ENCODE measurements at regions not wholly inside any gene's neighbourhood (a gene's known extent, or its start where the extent isn't known, plus 50 kb on each side); places are given as distances from the start of the nearest gene placed in this dataset.
"Not testable (repeated sequence)": the region's sequence is repeated elsewhere in the genome, so short reads cannot be mapped to it uniquely, and the experiment has no call there.

GRCh38 chr18:57953883-57954282 is 90.1 kb upstream of the NEDD4L start:
- DNase-seq (ENCODE audit: low spot score) = no peak

- no peak for DNase-seq (ENCODE audit: low spot score)
Measured at GRCh38 chr18:57951999-57952774, 91.8 kb upstream of the NEDD4L start.

DNA sequence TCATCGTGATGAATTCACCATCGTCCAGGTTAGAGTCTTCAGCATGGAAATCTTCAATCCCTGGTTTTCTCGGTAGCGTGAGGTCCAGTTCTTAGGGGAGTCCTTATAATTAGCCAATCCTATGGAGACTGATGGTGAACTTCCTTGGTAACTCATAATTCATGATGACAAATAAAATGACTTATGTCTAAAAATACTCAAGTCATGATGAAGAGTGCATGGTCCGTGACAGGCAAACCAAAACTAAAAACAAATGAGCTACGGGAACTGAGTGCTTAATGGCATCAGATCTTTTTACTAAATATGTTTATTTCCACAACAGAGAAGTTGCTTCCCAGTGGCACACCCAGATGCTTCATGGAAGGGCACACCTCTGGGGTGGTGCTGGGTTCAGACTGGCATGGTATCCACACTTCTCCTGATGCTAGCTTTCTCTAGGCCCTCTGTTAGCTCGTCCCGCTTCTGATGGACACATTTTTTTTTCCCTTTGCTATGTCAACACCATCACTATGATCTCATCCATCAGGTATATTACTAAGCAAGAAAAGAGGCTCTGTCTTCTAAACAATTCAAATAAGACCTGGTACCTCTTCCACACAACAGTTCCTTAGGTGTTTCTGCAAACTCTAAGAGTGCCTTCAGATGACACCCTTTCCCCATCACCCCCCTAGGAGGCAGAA is 92.8 kb upstream of the NEDD4L start:
- DNase-seq (ENCODE audit: low spot score) = no peak

GRCh38 chr18:57950542-57950941 is 93.5 kb upstream of the NEDD4L start:
- DNase-seq (ENCODE audit: low spot score) = no peak

- not testable (repeated sequence) for DNase-seq (ENCODE audit: low spot score)
Measured at GRCh38 chr18:57949335-57949734, 94.7 kb upstream of the NEDD4L start.

GRCh38 chr18:57947117-57947516 is 96.9 kb upstream of the NEDD4L start:
- DNase-seq (ENCODE audit: low spot score) = no peak

DNA sequence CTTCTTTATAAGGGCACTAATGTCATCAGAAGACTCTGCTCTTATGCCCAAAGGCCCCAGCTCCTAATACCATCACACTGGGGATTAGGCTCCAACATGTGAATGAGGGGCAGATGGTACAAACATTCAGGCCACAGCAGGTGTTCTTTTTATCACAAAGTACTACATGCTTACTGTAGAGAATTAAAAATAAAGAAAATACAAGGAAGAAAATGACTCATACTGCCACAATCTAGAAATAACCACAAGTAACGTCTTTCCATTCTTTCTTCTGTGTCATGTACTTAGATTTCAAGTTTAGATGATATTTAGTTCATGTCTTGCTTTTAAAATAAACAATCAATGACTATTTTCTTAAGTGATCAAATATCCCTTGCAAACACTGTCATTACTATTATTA is 100.3 kb upstream of the NEDD4L start:
- no peak for DNase-seq (ENCODE audit: low spot score)

GRCh38 chr18:57942493-57942892 is 101.5 kb upstream of the NEDD4L start:
- DNase-seq (ENCODE audit: low spot score) = no peak

- no peak for DNase-seq (ENCODE audit: low spot score)
Measured at GRCh38 chr18:57941841-57942489, 102.1 kb upstream of the NEDD4L start.

- no peak for DNase-seq (ENCODE audit: low spot score)
Measured at GRCh38 chr18:57940166-57940660, 103.8 kb upstream of the NEDD4L start.

DNA sequence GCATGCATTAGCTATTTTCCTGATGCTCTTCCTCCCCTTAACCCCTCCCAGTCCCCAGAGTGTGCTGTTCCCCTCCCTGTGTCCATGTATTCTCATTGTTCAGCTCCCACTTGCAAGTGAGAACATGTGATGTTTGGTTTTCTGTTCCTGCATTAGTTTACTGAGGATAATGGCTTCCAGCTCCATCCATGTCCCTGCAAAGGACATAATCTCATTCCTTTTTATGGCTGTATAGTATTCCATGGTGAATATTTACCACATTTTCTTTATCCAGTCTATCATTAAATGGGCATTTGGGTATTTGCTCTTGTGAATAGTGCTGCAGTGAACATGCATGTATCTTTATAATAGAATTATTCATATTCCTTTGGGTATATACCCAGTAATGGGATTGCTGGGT is 109.7 kb upstream of the NEDD4L start:
- not testable (repeated sequence) for DNase-seq (ENCODE audit: low spot score)

DNA sequence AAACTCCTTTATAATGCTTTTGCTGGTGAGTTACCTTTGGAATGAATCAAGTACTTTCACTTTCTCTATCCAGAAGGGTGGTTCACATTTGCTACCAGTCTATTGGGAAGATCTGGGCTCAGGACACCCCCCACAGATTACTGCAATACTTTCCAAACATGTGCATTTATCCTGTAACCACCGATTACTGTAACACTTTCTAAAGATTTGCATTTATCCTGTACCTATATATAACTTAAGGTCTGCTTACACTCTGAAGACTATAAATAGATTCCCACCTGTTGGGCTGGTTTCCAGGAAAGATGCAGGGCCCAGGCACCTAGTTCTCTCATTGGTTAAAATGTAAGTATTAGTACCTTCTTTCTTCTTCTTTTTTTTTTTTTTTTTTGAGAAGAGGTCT is 113.0 kb upstream of the NEDD4L start:
- no peak for DNase-seq (ENCODE audit: low spot score)

DNA sequence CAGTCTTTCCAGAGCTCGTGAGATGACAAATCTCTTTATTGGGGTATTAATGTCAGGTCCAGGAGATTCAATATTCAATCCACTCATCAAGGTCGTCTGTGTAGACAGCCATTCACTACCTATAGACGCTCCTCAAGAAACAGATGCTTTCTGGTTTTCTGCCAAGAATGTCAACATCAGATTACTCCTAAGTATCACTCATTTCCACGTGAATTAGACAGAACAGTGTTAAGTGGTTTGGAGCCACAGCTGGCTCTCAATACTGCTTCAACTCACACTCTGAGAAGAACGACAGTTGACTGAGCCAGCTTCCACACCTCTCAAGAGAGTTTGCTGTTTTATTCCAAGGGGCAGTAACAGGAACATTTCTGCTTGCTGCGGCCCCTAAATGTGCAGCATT is 113.5 kb upstream of the NEDD4L start:
- no peak for DNase-seq (ENCODE audit: low spot score)

DNA sequence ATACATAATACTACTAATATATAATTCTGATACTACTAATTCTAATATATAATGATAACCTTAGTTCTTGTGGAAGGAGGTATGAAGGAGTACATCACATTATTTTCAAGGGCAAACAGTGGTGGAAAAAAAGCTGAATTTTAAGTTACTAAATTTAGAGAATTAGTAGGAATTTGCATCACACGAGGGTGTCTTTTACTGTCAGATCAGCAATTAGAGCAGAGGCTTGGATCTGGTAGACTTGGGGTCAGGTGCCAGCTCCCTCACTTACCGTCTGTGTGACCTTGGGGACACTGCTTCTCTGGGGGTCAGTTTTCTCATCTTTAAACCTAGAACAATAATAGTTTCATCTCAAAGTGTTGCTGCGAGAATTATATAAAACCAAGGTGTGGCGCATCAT is 114.1 kb upstream of the NEDD4L start:
- DNase-seq (ENCODE audit: low spot score) = no peak

DNA sequence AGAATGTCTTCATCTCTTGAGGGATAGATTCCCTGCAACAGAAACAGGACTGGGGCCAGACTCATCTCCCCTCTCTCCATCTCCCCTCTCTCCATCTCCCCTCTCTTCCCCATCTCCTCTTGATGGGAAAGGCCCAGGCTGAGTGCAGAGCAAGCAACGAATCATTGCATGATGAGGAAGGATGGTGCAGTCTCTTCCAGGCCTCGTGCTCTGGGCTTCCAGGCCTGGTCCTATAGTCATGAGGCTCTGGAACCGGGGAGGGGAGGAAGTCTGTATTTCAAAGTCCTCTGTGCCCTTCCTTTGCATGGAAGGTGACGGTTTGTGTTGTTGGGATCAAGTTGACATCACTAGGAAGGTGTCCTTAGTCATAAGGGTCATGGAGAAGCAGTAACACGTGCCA is 115.6 kb upstream of the NEDD4L start:
- DNase-seq (ENCODE audit: low spot score) = no peak

GRCh38 chr18:57927511-57927910 is 116.5 kb upstream of the NEDD4L start:
- no peak for DNase-seq (ENCODE audit: low spot score)

DNA sequence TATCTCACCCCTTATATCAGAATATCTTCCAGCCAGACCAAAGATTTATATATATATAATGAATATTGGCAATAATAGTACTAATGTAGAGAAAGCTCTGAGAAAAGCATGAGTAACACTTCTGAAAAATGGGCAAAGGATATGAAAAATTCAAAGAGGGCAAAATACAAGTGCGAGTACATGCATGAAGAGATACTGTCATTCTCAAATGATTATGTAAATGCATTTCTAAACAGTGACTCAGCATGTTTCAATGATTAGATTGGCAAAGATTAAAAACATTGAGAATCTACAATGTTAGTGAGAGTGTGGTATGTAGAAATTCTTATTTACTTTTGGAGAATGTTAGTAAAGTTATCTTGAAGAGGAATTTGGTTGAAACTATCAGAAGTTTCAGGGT is 118.3 kb upstream of the NEDD4L start:
- DNase-seq (ENCODE audit: low spot score) = no peak

GRCh38 chr18:57923611-57924010 is 120.4 kb upstream of the NEDD4L start:
- DNase-seq (ENCODE audit: low spot score) = no peak

- no peak for DNase-seq (ENCODE audit: low spot score)
Measured at GRCh38 chr18:57922885-57923284, 119.8 kb upstream of the ATP8B1 start.

GRCh38 chr18:57921708-57922107 is 118.6 kb upstream of the ATP8B1 start:
- no peak for DNase-seq (ENCODE audit: low spot score)

GRCh38 chr18:57920036-57920435 is 116.9 kb upstream of the ATP8B1 start:
- DNase-seq (ENCODE audit: low spot score) = no peak

- no peak for DNase-seq (ENCODE audit: low spot score)
Measured at GRCh38 chr18:57918601-57919000, 115.5 kb upstream of the ATP8B1 start.

DNA sequence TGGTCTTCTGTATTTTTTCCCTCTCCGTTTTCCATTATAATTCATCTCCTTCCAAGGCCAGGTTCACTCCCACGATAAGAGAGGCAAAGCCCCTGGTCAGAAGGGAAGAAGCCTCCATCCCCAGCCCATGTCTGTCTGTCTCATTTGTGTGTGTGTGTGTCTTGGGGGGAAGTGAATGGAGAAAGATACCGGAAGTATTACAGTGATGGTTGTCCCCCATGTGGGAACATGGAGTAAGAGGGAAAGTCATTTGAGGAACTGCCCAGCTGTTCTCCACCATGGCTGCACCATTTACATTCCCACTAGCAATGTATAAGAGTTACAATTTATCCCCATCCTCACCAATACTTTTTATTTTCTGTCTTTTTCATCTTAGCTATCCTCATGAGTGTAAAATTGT is 113.6 kb upstream of the ATP8B1 start:
- DNase-seq (ENCODE audit: low spot score) = no peak
